ENCODE measurements at regions not wholly inside any gene's neighbourhood (a gene's known extent, or its start where the extent isn't known, plus 50 kb on each side); places are given as distances from the start of the nearest gene placed in this dataset.
"Not testable (repeated sequence)": the region's sequence is repeated elsewhere in the genome, so short reads cannot be mapped to it uniquely, and the experiment has no call there.

GRCh38 chr5:154653764-154654485, 101.3 kb upstream of the LARP1 start:
- Histone ChIP-seq H3K27me3 (no peaks in the 10 kb centered on the region), H3K4me1 (peaks cover 17% of the 10 kb centered on the region), H3K27ac (peak overlapping the region; percentile 65), H3K4me3 (peak overlapping the region in 1 of 2 donors; percentile 6), H3K9me3 (no peaks in the 10 kb centered on the region), H3K36me3 (no peaks in the 10 kb centered on the region)
- intact Hi-C loops (cut with DNase I), result no loop called here
- TF ChIP-seq POLR2A (IDR thresholded peaks at IDR 0.05), result no peak
- TF ChIP-seq POLR2AphosphoS5 (IDR thresholded peaks at IDR 0.05; ENCODE audit: insufficient read depth in 1 of 2, low read depth in 1 of 2), result no peak
- TF ChIP-seq, protein P1, sequence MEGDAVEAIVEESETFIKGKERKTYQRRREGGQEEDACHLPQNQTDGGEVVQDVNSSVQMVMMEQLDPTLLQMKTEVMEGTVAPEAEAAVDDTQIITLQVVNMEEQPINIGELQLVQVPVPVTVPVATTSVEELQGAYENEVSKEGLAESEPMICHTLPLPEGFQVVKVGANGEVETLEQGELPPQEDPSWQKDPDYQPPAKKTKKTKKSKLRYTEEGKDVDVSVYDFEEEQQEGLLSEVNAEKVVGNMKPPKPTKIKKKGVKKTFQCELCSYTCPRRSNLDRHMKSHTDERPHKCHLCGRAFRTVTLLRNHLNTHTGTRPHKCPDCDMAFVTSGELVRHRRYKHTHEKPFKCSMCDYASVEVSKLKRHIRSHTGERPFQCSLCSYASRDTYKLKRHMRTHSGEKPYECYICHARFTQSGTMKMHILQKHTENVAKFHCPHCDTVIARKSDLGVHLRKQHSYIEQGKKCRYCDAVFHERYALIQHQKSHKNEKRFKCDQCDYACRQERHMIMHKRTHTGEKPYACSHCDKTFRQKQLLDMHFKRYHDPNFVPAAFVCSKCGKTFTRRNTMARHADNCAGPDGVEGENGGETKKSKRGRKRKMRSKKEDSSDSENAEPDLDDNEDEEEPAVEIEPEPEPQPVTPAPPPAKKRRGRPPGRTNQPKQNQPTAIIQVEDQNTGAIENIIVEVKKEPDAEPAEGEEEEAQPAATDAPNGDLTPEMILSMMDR (IDR thresholded peaks at IDR 0.05), result no peak
- no peak for DNase-seq (ENCODE audit: extremely low spot score in 2 of 2)

- Histone ChIP-seq H3K9me3 (no peaks in the 10 kb centered on the region), H3K36me3 (no peaks in the 10 kb centered on the region), H3K4me3 (no peak overlapping the region), H3K27me3 (no peaks in the 10 kb centered on the region), H3K4me1 (peaks cover 17% of the 10 kb centered on the region), H3K27ac (peak overlapping the region; percentile 65)
- DNase-seq (ENCODE audit: extremely low spot score in 2 of 2), result no peak
- intact Hi-C loops (cut with DNase I), result no loop called here
- TF ChIP-seq, protein P1 (IDR thresholded peaks at IDR 0.05), result no peak
- TF ChIP-seq POLR2A (IDR thresholded peaks at IDR 0.05) (no peak), POLR2AphosphoS5 (IDR thresholded peaks at IDR 0.05; ENCODE audit: insufficient read depth in 1 of 2, low read depth in 1 of 2) (no peak)
These were observed 101.8 kb upstream of the LARP1 start for GRCh38 chr5:154653418-154653763.

- Histone ChIP-seq H3K27me3 (no peaks in the 10 kb centered on the region), H3K4me1 (peaks cover 17% of the 10 kb centered on the region), H3K9me3 (no peaks in the 10 kb centered on the region), H3K27ac (no peak overlapping the region), H3K36me3 (no peaks in the 10 kb centered on the region), H3K4me3 (no peak overlapping the region)
- intact Hi-C loops (cut with DNase I), result no loop called here
- no peak for DNase-seq (ENCODE audit: extremely low spot score in 2 of 2)
- no peak for TF ChIP-seq POLR2AphosphoS5 (IDR thresholded peaks at IDR 0.05; ENCODE audit: insufficient read depth in 1 of 2, low read depth in 1 of 2)
- TF ChIP-seq, protein P1 (IDR thresholded peaks at IDR 0.05), result no peak
These were observed 102.3 kb upstream of the LARP1 start for GRCh38 chr5:154652746-154653417.

DNA sequence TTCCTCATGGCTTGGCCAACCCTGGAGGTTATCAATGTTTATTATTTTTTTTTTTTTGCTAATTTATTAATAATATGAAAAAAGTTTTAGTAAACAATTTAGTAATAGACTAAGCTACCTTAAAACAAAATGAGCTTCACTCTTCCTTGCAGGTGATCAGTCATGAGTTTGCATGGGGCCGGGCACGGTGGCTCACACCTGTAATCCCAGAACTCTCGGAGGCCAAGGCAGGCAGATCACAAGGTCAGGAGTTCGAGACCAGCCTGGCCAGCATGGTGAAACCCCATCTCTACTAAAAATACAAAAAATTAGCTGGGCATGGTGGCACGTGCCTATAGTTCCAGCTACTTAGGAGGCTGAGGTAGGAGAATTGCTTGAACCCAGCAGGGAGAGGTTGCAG, 103.4 kb upstream of the LARP1 start:
- intact Hi-C loops (cut with DNase I); H3K36me3 ChIP-seq; H3K27me3 ChIP-seq; DNase-seq (ENCODE audit: extremely low spot score in 2 of 2); H3K9me3 ChIP-seq; H3K4me3 ChIP-seq; H3K27ac ChIP-seq: not testable (repeated sequence)
- H3K4me1 ChIP-seq, result peaks cover 23% of the 10 kb centered on the region

- intact Hi-C loops (cut with DNase I), result loop anchor here (1.0 kb wide), 1 partner anchor 160 kb away; no protein-coding TSS in a partner anchor
These were observed 106.5 kb upstream of the LARP1 start for GRCh38 chr5:154648706-154649105.

More at GRCh38 chr5:154648706-154649105, 106.5 kb upstream of the LARP1 start:
- no peaks in the 10 kb centered on the region for H3K9me3 ChIP-seq
- peaks cover 6% of the 10 kb centered on the region for H3K4me1 ChIP-seq
- H3K27me3 ChIP-seq, result no peaks in the 10 kb centered on the region
- no peaks in the 10 kb centered on the region for H3K36me3 ChIP-seq
- no peak overlapping the region for H3K4me3 ChIP-seq
- H3K27ac ChIP-seq, result no peak overlapping the region
- no peak for DNase-seq (ENCODE audit: extremely low spot score in 2 of 2)
- TF ChIP-seq POLR2AphosphoS5 (IDR thresholded peaks at IDR 0.05; ENCODE audit: insufficient read depth in 1 of 2, low read depth in 1 of 2) (no peak), POLR2A (IDR thresholded peaks at IDR 0.05) (no peak)
- TF ChIP-seq, protein P1 (IDR thresholded peaks at IDR 0.05), result no peak

All from vagina (tissue), 2 donors.